Head of caudate nucleus (tissue), 42 donors: ENCODE measurements at regions not wholly inside any gene's neighbourhood (a gene's known extent, or its start where the extent isn't known, plus 50 kb on each side); places are given as distances from the start of the nearest gene placed in this dataset.

Source experiments
- DNase-seq, 42 donors: peaks; one replicate each; pipeline versions ENCODE4 v3.0.0 to v3.0.0-alpha.2; 2020 to 2021; ENCODE audit warnings: mixed read lengths in 7 of 42
- intact Hi-C: fragments of 100-400 bp; cut with DNase I; formaldehyde crosslinking; loops from one replicate; pipeline ENCODE4 v1.15.0; 2022

DNA sequence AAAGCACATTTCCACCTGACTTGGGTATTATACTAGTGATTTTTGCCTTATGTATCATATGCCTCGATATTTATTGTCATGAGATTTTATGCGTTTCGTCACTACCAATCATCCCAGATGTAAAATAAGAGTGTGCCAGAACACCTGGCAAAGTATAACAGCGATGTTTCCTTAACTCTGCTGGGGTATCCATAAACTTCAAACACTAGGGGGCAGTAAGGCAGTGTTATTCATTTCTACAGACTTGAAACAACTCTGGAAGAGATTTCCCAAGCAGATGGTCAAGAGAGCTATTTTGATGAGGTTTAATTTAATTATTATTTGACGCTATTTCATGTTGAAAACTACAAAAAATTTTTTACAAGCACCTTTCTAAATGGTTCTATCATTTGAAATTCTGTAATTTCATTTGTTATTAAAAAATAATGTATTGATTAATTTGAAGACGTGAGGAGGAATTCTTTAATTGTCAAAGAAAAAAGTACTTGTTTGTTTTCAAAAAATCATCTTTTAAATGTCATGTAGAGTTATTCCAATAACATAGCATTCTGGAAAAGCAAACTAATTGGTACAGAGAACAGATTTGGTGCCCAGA is 388.5 kb upstream of the CTNND2 start:
- peak in 1 of 42 donors; percentile 3 for DNase-seq
- intact Hi-C loops, result no loop called here

DNA sequence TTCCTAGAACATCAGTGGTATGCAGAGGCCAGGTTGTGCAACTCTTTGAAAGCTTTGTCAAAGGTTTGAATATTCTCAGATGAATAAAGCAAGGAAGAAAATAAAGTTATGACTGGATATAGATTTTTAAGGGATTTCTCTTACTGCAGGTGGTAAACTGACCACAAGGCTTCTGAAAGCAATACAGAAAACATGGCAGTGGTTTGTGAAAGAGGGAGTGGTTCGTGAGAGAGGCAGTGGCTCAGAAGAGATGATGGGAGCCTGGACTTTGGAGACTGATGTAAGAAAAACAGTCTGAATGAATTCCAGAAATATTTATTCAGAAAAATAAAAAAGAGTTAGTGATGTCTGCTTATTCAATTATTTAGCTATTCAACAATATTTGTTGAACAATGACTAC is 380.4 kb upstream of the CTNND2 start:
- intact Hi-C loops, result no loop called here
- no peak for DNase-seq

DNA sequence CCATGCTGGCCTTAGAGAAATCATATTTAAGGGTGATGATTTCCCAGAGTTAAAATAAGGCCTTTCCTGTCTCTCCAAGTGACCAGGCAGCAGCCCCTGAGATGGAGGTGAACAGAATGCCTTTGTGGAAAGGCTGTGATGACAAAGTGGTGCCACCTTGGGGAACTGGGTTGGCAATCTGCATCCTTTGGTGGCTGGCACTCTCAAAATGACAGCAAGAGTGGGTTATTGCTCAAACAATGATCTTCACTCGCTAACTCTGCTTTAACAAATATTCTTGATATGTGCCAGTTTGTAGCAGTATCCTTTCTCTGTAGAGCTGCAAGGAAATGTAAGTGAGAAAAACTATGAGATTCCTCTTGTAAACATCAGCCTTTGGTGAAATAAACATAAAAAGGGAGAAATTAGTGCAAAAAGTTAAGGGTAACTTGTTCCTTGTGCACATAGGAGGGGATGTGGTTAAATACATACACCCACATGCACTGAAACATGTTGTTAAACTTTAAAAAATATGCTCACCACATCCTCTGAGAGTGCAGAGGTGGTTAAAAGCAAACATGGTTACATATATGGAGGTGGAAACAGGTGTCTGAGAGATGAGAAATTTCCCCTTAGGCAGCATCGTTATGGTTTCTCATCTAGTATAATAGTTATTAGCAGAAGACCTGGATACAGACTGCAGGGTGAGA is 373.4 kb upstream of the CTNND2 start:
- no peak for DNase-seq
- intact Hi-C loops, result no loop called here

DNA sequence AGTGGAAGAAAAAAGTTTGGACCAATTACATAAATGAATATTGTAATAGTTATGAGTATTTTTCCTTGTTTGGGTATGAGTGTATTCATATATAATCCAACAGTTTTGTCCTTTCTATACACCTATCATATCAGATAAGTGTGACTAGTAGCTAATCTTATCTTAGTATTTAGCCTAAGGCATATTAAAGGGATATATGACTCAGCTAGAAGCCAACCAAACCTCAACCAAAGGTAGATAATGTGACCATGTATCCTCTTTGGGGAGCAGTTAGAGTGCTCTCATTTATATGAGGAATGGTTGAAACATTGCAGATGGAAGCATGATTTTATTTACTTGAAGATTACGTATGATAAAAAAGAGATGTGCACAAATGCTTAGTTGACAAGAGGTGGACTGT is 370.0 kb upstream of the CTNND2 start:
- DNase-seq, result no peak
- intact Hi-C loops, result no loop called here

DNA sequence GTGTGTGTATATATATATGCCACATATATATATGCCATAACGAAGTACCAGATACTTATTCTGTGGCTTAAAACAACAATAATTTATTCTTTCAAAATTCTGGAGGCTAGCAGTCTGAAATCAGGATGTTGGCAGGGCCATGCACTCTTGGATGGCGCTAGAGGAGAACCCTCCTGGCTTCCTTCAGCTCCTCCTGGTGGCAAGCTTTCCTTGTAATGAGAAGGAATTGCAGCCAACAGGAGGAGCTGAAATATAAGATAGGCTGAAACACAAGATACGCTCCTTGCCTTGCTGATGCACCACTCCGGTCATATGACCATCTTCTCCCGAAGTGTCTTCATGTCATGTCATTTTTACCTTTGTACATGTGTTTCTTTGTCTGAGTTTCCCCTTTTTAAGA is 368.1 kb upstream of the CTNND2 start:
- intact Hi-C loops, result no loop called here

DNA sequence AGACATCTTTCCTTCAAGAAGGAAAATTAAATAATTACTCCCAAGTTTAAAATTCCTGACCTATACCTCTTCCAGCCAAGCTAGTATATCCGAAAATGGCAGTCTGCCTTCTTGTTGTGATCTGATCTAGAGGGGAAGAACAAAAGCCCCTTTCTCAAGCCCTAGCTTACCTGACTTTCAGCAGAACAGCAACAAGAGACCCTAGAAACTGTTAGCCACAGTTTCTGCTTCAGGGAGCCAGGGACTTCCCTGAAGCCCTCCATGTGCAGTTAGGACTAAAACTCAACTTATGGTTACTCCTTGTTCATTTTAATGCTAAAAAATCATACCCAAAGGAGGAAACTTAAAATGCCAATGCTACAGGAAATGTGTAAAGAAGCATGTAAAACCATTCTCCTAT is 366.7 kb upstream of the CTNND2 start:
- no peak for DNase-seq
- intact Hi-C loops, result no loop called here

More for the DNA sequence above, 368.1 kb upstream of the CTNND2 start:
- DNase-seq, result no peak

- intact Hi-C loops, result no loop called here
- no peak for DNase-seq
These were observed 364.9 kb upstream of the CTNND2 start for GRCh38 chr5:12269164-12269563.

DNA sequence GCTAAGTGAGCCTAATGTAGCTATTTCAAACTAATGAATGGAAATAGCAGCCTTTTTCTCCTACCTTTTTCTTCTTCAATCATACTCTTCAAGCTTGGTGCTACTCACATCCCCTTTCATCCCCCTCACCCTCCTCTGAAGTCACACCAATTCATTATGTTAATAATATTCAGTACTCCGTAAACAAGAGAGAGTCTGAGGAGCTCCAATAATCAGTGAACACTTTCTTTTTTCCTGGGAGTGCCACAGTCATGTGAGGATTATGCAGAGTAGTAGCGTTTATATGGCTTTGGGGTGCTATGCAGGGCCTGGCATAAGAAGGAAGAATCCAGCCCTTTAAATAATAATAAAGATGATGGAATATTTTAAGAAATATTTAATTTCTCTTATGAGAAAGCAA is 354.3 kb upstream of the CTNND2 start:
- intact Hi-C loops, result no loop called here
- DNase-seq, result no peak

DNA sequence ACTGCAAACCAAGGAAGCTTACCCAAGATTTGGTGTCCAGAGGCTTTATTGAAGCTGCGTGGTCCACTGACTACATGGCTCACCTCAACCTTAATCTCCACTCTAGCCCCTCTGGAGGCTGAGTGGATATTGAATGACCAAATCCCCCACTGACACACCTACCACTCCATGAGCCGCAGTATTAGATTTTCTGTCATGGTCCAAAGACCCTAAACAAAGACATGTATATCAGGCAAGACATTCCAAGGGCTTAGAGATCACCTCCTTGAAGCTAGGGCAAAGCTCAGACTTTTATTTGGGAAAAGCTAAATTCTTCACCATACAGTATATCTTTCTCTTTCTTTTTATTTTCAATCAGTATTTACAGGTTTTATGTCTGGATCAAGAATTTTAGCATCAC is 346.2 kb upstream of the CTNND2 start:
- no peak for DNase-seq
- intact Hi-C loops, result no loop called here

DNA sequence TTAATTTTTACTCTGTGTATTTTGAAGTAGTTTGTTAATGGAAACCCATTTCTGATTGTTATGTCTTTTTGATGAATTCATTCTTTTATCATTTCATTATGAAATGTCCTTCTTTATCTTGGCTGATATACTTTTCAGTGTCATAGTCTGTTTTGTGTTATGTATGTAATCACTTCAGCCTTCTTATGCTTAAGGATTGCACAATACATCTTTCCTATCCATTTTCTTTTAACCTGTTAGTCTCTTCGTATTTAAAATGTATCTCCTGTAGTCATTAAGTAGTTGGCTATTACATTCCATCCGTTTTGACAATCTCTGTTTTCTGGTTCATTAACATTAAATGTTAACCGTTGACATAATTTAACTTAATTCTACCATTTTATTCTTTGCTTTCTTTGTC is 344.6 kb upstream of the CTNND2 start:
- intact Hi-C loops, result no loop called here
- DNase-seq, result no peak

DNA sequence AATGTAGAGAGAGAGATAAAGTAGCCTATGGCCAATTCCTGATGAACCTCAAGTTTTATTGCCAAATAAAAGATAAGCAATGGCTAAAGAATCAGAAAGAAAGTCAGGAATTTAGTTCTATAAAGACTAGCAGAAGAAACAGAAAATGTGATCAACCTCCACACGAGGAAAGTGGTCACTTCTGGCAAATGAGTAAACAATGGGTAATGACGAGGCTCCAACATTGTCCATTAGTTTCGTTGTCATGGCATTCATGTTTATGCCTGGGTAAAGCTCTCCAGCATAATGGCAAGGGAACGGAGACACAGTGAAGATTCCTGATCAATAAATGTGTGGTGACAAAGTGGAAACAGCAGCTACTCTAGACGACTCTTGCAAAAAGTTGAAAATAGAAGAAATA is 341.8 kb upstream of the CTNND2 start:
- intact Hi-C loops, result no loop called here
- DNase-seq, result no peak

DNA sequence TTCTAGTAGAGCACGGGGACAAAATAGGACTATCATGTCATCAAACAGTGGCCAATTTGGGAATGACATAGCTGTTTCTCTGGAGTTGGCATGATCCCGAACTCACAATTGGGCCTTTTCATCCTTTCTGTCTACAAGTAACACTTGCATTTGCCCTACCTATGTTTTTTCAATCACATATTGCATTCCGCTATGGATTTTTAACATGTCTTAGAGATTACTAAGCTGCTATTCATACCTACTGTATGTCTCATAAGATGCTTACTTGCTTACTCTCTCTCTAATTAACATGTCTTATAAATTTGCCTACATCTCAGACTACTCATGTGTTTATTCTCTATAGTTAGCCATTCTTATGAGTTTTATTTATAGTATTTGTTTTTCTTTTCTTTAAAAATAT is 341.2 kb upstream of the CTNND2 start:
- DNase-seq, result no peak
- intact Hi-C loops, result no loop called here

- intact Hi-C loops, result no loop called here
These were observed 339.0 kb upstream of the CTNND2 start for GRCh38 chr5:12242950-12243888.

DNA sequence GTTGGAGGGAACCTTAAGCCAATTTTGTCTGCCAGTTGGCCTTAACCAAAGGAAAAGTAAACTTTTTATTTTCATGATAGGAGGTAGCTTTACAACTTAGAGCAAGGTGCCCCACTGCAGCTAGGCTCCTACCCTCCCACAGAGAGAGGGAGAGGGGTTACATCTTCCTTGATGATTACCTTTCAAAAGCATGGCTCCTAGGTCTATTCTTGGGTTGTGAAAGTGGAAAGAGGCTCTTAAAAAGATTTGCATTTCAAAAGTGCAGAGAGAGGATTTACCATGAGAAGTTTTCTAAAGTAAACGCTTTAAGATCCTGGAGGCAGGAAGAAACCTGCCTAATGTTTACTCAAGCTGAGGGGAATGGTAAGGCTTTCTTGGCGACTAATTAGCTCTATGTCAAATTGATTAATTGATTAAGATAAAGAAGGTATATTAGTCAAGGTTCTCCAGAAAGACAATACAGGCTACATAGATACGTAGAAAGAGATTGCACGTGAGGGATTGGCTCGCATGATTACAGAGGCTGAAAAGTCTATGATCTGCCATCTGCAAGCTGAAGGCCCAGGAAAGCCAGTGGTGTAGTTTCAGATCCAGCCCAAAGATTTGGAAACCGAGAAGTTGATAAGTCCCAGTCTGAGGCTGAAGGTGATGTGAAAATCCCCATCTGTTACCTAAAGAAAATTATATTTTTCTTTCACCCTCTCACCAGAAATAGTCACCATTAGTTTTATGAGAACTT is 333.8 kb upstream of the CTNND2 start:
- intact Hi-C loops, result no loop called here
- no peak for DNase-seq

More at GRCh38 chr5:12242950-12243888, 339.0 kb upstream of the CTNND2 start:
- DNase-seq, result no peak

DNA sequence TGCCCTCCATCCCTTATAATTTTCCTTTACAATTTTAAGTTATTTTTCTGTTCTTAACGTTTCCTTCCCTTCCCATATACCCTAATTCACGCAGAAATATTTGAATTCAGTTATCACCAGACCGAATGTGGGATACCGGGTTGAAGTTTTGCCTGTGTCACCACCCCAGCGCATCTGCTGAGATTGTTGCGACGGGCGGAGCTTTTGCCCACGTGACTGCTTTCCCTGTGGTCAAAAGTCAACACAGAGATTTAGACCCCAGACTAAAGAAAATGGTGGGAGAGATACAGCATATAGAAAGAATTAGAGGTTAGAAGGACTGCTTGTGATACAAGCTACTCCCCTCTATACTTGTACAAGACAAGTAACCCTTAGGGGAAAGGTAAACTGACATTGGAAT is 326.4 kb upstream of the CTNND2 start:
- no peak for DNase-seq

DNA sequence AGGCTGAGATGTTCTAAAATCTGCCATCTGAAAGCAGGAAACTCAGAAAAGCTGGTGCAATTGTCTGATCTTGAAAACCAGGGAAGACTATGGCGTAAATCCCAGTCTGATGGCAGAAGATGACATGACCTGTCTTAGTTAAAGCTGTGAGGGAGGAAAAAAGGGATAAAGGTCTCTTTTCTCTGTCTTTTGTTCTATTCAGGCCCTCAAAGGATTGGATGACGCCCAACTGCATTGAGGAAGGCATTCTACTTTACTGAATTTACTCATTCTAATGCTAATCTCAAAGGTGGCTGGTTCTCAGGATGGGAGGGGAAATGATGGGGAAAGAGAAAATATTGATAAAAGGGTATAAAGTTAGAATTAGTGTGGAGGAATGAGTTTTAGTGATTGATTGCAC is 312.8 kb upstream of the CTNND2 start:
- DNase-seq, result no peak

More for the DNA sequence above, 326.4 kb upstream of the CTNND2 start:
- intact Hi-C loops, result no loop called here

DNA sequence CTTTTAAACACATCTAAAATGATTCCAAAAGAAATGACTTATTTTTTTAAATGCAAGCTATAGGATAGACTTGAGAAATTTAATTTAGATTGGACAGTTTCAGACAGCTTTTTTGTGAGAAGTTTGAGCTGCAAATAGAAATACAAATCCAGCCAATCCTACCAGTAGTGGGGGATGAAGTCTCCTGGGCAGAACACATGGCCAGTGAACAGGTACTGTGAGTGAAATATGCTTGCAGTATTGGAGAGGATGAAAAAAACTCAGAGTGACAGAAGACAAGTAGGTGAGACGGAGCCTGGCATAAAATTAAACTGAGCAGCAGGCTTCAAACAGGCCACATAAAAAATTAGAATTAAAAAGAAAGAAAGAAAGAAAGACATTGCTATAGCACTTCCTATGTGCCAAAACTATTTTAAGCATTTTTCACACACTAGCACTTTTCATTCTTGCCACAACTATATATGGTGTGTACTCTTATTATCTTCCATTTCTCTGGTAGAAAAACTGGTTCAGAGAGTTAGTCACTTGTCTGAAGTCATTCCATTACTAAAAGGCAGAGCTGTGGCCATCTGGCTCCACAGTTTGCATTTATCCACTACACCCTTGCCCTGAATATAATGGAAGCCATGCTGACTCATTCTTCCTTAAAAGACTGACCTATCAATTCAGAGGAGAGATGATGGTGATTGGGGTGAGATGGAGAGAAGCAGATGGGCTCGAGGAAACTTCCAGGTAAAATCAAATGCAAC is 310.2 kb upstream of the CTNND2 start:
- intact Hi-C loops, result no loop called here
- no peak for DNase-seq

More for the DNA sequence above, 312.8 kb upstream of the CTNND2 start:
- intact Hi-C loops, result no loop called here

DNA sequence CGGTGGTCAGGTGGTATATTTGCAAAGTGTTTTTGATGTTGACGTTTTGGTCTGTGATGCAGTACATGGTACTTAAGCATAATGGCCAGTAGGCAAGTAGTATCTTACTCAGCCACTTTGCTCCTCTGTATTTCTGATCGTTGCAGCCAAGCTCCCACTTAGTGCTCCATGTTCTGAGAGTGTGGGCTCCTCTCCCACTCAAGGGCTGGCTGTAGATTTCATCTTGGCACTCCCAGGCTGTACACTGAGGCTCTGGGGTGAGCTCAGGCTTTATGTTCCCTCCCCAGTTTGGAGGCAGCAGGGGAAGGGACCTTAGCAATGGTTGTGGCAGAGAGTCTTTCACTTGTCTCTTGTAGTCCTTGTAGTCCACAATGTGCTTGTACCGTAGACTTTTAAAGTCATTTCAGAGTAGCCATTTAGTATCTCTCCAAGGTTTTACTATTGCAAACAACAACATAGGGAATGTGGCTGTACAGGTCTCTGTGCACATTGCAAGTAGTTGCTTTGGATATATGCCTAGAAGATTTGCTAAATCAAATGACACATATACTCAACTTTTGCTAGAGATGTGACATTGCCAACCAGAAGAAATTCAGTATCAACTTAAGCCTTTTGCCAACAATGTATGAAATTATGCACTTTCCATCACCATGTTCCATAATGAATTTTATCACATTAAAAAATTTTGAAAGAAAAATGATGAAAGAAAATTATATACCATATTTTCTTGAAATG is 304.3 kb upstream of the CTNND2 start:
- DNase-seq, result no peak
- intact Hi-C loops, result no loop called here
